ENCODE measurements at regions not wholly inside any gene's neighbourhood (a gene's known extent, or its start where the extent isn't known, plus 50 kb on each side); places are given as distances from the start of the nearest gene placed in this dataset.

DNA sequence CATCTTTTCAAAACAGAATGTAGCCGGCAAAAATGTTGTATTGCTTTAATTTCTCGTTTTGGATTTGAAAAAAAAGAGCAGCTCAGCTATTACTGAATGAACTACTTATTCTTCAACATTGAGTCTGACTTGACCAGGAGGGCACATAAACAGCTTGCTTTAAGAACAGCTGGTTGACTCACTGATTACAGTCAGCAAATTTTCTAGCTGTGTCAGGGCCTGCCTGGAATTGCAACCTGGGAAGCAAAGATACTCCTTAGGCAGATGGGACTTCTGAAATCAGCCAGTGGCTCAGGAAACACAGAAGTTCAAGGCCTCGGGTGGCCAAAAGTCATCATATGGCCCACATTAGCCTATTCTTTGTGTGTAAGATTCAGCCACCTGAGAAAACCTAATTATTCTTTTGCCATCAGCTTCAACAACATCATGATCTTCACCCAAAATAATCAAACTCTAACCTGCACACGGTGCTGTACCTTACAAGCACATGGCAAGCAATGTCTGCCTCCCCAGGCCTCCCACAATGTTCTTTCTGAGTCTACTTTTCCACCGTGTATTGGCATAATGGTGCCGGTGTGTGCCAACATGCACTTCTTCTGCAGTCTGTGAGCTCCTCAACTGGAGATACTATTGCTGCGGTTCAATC is 307.2 kb downstream of the HHIPL2 start:
- peak; percentile 23 for FAIRE-seq
- DNase-seq (ENCODE audit: insufficient read length, low spot score): peak; percentile 14
- no peak for TF ChIP-seq POLR2A (IDR thresholded peaks at IDR 0.05; ENCODE audit: low read depth, low read length)

DNA sequence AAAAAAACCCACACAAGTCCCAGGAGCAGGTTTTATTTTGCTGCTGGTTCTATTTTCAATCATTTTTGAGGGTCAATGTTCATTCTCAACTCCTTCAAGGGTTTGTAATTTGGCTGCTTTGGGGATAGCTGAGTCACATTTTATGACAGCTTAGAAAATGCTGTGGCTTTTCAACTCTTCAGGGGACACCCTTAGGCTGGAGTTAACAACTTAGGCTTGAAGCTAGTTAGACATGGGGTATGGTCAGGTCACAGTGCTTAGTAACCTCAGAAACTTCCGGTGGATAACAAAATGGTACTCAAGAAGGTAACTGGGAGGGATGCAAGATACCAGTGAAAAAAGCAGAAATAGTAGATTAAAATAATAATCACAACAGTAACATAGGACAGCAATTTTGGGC is 308.8 kb downstream of the HHIPL2 start:
- FAIRE-seq (no peak), DNase-seq (ENCODE audit: insufficient read length, low spot score) (no peak)
- no peak for TF ChIP-seq POLR2A (IDR thresholded peaks at IDR 0.05; ENCODE audit: low read depth, low read length)

DNA sequence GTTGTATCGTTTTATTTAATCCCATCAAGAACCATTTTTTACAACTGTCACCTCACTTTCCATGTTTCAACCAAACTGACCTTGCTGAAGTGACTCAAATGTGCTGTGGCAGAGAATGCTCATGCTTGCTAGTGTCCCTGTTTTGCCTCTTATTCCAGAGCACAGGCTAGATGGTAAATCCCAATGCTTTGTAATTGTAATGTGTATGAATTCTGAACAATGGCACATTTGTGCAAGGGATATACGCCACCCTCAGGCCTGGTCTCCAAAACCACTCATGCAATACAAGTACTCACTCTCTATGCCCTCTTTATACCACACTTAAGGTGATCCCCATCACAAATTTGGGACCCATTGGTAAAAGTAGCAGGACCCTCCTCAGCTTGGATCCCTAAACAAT is 313.6 kb downstream of the HHIPL2 start:
- TF ChIP-seq POLR2A (IDR thresholded peaks at IDR 0.05; ENCODE audit: low read depth, low read length): no peak
- DNase-seq (ENCODE audit: insufficient read length, low spot score): no peak
- FAIRE-seq: no peak

DNA sequence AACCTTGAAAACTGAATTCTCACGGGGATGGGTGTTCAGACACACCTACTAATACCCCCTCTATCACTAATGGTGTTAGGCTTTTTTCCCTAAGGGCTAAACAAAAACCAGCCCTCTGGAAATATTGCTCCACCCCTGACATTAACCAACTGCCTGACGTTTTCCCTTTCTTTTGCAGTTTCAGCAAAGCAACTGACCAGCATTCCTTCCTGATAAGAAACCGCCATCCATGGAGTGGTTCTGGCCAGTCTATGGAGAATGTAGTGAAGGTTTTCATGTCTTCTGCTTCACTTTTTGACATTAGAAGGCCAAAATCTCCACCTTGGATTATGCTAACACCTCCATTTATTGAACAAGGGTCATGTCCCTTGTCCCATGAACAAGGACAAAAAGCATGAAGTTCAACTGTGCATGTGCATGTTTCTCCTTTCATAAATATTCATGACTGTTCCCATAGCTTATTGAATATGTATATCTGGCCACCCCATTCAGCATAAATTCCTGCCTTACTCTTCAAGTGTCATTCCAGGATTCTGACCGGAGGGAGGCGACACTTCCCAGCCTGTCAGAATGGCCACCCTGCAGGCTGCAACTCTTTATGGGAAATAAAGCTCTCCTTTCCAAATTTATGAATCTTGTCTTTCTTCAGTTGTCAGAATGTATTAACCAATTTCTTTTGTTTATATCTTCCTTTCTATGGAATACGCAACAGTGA is 314.3 kb downstream of the HHIPL2 start:
- FAIRE-seq (no peak), DNase-seq (ENCODE audit: insufficient read length, low spot score) (no peak)
- no peak for TF ChIP-seq POLR2A (IDR thresholded peaks at IDR 0.05; ENCODE audit: low read depth, low read length)

DNA sequence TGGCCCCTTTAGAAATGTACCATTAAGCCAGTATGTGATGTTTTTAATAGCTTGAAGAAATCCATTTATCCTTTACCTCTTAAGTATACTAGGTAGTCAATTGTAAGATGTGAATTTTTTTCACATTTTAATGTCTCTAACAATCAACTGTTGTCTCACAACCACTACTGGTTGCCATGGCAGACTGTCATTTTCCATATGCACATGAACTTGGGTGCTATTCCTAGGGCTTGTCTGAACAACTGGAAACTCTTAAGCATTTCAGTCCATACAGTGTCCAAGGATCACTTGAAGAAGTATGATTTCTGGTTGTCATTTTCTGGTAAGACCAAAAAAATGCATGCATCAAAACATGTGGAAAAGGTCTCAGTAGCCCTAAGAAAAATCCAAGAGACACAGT is 315.1 kb downstream of the HHIPL2 start:
- FAIRE-seq: no peak
- no peak for DNase-seq (ENCODE audit: insufficient read length, low spot score)
- no peak for TF ChIP-seq POLR2A (IDR thresholded peaks at IDR 0.05; ENCODE audit: low read depth, low read length)

DNA sequence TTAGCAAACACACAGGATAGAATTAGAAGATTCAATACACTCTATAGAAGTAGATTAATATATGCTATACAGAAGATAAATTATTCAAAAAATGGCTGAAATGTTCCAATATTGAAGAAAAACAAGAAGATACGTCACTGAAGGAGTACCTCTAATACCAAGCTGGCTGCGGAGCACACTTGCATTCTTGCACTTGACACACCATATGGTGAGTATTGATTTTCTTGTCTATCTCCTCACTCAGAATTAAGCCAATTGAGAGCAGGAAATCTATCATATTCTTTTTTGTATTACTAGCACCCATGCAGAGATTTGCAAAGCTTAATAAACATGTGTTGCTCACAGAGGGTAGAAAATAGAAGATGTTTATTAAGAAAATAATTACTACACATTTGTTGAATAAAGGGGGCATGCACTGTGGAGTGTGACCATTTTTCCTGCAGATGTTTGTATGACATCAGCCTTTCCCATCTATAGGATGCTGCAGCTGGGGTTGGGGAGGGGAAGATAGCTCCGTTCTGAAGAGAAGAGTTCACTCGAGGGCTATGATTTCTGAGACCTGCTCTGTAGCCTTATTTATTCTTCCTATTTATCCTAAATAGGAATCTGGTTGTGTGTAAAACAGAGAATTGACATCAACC is 318.1 kb downstream of the HHIPL2 start:
- no peak for FAIRE-seq
- no peak for DNase-seq (ENCODE audit: insufficient read length, low spot score)
- no peak for TF ChIP-seq POLR2A (IDR thresholded peaks at IDR 0.05; ENCODE audit: low read depth, low read length)

DNA sequence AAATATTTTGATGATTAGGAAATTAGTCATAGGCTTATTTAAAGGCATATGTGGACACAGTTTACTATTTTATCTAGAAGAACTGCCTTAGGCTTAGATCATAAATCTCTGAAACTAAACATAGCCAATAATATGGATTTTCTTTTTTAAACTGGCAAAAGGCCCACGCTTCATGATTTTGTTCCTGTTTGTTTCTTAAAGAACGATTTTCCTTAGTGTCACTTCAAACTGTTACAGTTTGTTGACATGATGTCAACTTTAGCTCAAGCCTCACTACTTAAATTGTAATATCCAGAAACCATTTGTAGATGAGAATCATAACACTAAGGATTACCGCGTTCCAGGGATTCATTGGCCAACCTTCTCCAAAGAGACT is 322.6 kb downstream of the HHIPL2 start:
- DNase-seq (ENCODE audit: insufficient read length, low spot score) (no peak), FAIRE-seq (no peak)
- TF ChIP-seq POLR2A (IDR thresholded peaks at IDR 0.05; ENCODE audit: low read depth, low read length): no peak

DNA sequence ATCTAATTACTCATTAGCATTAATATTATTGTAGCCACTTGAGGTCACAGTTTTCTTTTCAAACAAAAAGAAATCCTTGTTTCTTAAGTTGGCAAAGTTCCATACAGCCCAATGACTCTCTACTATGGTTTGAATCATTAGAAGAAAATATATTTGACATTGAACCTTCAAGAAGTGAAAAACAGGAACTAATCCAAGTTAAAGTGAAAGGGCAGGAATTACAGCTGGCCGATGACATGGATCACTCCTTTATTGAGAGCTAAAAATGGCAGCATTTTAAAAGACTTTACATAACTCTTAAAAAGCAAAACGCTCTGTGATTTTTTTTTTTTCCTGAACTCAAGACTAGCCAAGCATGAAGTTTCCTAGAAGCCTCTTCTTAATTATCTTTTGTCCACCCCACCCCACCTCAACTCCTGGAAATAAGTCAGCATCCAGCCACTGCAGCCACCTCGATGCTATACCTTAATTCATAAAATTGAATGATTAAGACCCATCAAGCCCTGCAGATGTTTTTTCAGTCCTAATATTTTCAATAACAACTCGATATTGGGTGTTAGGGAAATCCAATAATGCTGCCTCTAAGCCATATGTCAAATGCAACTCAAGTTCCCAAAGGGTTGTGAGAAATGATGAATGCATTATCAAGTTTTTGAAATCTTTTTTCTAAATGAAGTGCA is 323.1 kb downstream of the HHIPL2 start:
- TF ChIP-seq POLR2A (IDR thresholded peaks at IDR 0.05; ENCODE audit: low read depth, low read length): no peak
- DNase-seq (ENCODE audit: insufficient read length, low spot score) (no peak), FAIRE-seq (no peak)

DNA sequence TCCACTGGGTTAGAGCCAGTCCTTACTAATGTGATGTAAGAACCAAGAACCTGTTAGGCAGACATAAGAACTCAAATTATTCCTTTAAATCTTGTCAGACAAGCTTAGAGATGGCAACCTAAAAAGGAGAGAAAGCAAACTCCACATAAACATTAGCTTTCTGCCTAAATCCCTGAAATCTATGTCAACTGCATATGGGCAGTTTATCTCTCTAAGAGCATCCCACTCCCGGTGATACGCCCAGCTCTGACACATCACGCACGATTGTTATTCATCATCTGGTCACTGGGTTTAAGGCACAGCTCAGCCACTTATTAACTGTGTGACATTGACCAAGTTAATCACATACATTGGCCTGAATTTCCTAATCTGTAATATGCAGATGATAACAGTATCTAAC is 323.7 kb downstream of the HHIPL2 start:
- no peak for DNase-seq (ENCODE audit: insufficient read length, low spot score)
- FAIRE-seq: no peak
- no peak for TF ChIP-seq POLR2A (IDR thresholded peaks at IDR 0.05; ENCODE audit: low read depth, low read length)

DNA sequence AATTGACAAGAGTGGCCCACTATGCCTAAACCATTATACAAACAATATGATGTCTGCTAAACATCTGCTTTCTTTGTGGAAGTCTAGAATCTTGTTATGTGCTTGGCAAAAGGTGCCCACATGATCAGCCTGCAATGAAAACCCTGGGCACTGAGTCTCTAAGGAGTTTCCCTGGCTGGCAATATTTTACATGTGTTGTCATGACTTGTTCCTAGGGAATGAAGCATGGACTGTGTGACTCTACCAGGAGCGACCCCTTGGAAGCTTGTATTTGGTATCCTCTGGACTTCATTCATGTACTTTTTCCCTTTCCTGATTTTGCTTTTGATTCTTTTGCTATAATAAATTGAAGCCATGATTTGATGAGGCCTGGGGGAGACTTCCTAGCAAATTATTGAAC is 324.9 kb downstream of the HHIPL2 start:
- FAIRE-seq: no peak
- no peak for DNase-seq (ENCODE audit: insufficient read length, low spot score)
- TF ChIP-seq POLR2A (IDR thresholded peaks at IDR 0.05; ENCODE audit: low read depth, low read length): no peak

DNA sequence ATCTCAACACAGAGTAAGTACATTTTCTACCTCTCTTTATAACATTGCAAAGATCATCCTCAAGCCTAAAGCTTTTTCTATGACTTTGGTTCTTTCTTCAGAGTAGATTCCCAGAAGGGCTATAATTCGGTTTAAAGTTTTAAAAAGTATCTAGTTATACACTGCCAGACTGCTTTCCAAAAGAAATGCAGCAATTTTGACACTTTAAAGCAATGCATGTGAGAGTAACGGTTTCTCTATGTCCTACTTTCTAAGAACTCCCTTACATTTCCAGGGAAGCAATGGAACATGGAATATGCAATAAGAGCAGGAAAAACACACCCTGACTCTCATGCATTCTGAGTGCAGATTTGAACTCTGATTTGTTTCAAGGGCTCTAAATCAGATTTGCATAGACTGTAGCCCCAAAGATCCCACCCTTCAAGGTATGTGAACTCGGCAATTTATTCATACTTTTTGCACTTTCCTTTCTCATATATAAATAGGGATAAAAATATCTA is 331.6 kb downstream of the HHIPL2 start:
- DNase-seq (ENCODE audit: insufficient read length, low spot score) (no peak), FAIRE-seq (no peak)
- TF ChIP-seq POLR2A (IDR thresholded peaks at IDR 0.05; ENCODE audit: low read depth, low read length): no peak

DNA sequence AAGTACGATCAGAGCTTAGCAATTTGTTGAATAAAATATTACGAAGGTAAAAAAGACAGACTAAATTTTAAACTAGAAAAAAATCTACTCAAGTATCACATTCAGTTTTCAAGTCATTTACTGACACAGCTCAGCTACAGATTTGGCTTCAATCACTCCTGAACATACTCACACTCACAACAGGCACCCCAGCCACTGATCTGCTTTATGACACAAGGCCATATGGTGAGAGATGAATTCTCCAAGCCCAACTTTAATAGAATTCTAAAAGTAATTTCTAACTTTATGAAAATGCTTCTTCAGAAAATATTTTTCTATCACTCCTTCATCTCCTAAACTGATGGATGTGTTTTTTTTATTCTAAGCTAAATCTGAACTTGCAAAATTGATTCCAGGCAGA is 337.1 kb downstream of the HHIPL2 start:
- DNase-seq (ENCODE audit: insufficient read length, low spot score): no peak
- no peak for TF ChIP-seq POLR2A (IDR thresholded peaks at IDR 0.05; ENCODE audit: low read depth, low read length)
- no peak for FAIRE-seq

DNA sequence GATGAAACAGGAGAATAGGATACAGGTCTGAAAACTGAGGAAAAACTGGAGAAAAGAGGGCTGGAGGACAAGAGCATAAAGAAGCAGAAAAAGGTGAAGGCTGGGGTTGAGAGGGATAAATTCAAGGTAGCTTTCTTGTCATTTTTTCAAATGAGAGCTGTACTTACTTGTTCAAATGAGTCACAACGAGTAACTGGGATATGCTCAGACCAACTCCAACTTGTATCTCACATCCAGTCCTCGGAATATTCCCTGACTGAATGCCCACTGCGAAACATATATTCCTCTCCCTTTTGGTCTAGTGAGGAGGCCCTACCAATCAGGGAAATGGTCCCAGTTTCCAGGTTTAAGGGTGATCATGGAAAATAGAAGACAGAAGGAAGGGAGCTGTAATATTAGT is 343.4 kb downstream of the HHIPL2 start:
- DNase-seq (ENCODE audit: insufficient read length, low spot score) (no peak), FAIRE-seq (no peak)
- TF ChIP-seq POLR2A (IDR thresholded peaks at IDR 0.05; ENCODE audit: low read depth, low read length): no peak

DNA sequence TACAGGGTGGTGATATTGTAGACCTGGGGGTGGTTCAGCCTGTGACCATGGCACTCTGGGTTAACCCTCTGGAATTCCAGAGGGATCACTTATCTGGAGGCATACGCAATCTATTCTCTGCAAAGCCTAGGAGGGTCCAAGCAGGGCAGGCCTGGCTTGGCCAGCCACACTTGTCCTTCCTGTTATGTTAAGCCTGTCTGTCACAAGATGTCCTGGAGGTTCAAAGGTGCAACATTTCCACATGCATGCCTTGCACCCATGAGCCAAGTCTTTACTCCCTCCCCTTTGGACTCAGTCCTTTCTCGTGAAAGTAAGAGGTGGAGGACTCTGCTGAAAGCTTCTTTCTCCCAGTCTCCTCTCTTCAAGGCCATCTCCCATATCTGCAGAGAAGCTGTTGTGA is 345.1 kb downstream of the HHIPL2 start:
- DNase-seq (ENCODE audit: insufficient read length, low spot score): no peak
- TF ChIP-seq POLR2A (IDR thresholded peaks at IDR 0.05; ENCODE audit: low read depth, low read length): no peak
- FAIRE-seq: no peak
